Activated effector memory CD4-positive, alpha-beta T cell treated with anti-CD3 and anti-CD28 coated beads, Interleukin-2, amount 50 U/mL, for 16 hours (primary cell): ENCODE measurements at regions not wholly inside any gene's neighbourhood (a gene's known extent, or its start where the extent isn't known, plus 50 kb on each side); places are given as distances from the start of the nearest gene placed in this dataset.
A peak's percentile ranks its signal among the peaks of the same experiment; 100 is the strongest.
"Not testable (repeated sequence)": the region's sequence is repeated elsewhere in the genome, so short reads cannot be mapped to it uniquely, and the experiment has no call there.

ENCODE experiments used
- DNase-seq: peaks from one replicate; pipeline ENCODE4 v3.0.0-alpha.2; 2020

DNA sequence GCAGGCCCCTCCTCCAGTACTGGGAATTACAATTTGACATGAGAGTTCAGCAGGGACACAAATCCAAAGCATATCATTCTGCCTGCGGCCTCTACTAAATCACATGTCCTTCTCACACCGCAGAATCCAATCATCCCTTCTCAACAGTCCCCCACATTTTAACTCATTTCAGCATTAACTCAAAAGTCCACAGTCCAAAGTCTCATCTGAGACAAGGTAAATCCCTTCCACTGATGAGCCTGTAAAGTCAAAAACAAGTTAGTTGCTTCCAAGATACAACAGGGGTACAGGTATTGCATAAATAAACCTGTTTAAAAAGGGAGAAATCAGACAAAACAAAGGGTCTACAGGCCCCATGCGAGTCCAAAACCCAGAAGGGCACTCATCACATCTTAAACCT, 64.0 kb downstream of the EBNA1BP2 start:
- DNase-seq: no peak

DNA sequence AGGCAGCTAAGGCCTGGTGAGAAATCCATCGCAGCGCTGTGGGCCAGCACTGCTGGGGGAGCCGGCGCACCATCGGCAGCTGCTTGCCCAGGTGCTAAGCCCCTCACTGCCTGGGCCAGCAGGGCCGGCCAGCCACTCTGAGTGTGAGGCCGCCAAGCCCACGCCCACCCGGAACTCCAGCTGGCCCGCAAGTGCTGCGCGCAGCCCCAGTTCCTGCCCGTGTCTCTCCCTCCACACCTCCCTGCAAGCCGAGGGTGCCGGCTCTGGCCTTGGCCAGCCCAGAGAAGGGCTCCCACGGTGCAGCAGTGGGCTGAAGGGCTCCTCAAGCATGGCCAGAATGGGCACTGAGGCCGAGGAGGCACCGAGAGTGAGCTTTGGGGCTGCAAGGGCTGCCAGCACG, 64.4 kb downstream of the EBNA1BP2 start:
- DNase-seq: no peak

DNA sequence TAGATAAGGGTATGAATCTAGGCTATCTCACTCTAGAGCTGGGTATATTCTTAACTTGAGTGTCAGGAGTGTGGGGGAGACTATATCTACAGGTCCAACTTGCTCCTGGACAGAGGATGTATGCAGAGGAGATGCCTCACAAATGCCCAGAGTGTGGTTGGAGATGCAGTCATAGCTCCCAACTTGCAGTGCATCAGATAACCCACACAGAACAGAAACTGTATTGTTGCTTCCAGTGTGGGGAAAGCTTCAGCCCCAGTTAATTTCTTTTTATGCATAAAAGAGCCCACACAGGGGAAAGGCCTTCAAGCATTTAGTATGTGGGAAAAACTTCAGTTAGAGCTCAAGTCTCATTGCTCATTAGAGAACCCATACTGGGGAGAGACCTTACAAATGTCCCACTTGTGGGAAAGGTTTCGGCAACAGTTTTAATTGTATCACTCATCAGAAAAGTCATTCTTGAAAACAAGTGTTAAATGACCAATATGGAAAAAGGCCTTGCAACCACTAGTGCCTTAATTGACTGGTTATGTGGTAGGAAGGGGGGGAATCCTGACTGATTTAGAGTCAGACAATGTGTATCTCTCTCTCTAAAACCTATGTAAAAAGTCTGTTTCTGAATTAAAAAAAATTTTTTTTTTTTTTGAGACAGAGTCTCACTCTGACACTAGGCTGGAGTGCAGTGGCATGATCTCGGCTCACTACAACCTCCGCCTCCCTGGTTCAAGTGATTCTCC, 67.9 kb downstream of the EBNA1BP2 start:
- DNase-seq: no peak

DNA sequence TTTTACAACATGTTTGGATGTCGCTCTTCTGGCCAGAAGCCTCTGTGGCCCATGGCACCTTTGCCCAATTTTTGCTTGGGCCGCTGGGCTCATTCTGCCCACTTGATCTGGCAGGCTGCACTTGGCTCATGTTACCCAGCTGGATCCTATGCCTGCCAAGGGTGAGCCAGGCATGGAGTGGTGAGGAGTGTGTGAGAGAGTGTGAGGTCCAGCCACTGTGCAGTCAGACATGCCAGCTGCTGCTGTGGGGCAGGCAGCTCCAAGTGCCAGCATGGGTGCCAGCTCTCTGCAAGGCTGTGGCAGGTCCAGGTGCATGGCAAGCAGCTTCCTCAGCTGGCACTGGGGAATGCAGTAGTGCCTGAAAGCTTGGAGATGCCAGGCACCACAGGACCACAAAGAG, 71.0 kb downstream of the EBNA1BP2 start:
- no peak for DNase-seq

DNA sequence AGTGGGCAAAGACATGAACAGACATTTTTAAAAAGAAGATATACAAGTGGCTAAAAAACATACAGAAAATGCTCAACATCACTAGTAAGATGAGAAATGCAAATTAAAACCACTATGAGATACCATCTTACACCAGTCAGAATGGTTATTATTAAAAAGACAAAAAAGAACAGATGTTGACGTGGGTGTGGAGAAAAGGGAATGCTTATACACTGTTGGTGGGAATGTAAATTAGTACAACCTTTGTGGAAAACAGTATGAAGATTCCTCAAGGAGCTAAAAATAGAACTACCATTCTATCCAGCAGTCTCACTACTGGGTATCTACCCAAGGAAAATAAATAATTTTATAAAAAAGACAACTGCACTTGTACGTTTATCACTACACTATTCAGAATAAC, 73.9 kb downstream of the EBNA1BP2 start:
- DNase-seq: no peak

DNA sequence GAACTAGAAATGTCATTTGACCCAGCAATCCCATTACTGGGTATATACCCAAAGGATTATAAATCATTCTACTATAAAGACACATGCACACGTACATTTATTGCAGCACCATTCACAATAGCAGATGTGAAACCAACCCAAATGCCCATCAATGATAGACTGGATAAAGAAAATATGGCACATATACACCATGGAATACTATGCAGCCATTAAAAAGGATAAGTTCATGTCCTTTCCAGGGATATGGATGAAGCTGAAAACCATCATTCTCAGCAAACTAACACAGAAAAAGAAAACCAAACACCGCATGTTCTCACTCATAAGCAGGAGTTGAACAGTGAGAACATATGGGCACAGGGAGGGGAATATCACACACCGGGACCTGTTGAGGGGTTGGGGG, 75.6 kb downstream of the EBNA1BP2 start:
- not testable (repeated sequence) for DNase-seq

DNA sequence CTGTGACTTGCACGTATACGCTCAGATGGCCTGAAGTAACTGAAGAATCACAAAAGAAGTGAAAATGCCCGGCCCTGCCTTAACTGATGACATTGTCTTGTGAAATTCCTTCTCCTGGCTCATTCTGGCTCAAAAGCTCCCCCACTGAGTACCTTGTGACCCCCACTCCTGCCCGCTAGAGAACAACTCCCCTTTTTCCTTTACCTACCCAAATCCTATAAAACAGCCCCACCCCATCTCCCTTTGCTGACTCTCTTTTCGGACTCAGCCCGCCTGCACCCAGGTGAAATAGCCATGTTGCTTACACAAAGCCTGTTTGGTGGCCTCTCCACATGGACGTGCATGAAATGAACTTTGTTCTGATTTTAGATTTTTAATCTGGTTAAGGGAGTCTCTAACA, 81.3 kb downstream of the EBNA1BP2 start:
- not testable (repeated sequence) for DNase-seq

DNA sequence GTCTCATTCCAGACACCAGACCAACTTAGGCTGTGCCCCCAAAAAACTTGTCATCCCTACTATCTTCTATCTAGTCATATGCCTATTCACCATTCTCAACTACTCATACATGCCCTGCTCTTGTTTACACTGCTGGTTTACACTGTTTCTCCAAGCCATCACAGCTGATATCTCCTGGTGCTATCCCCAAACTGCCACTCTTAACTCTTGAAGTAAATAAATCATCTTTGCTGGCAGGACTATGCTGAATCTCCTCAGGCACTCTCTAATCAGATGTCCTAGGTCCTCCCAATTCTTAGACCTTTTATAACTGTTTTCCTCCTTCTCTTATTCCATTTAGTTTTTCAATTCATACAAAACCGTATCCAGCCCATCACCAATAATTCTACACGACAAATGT, 81.9 kb downstream of the EBNA1BP2 start:
- DNase-seq: not testable (repeated sequence)

DNA sequence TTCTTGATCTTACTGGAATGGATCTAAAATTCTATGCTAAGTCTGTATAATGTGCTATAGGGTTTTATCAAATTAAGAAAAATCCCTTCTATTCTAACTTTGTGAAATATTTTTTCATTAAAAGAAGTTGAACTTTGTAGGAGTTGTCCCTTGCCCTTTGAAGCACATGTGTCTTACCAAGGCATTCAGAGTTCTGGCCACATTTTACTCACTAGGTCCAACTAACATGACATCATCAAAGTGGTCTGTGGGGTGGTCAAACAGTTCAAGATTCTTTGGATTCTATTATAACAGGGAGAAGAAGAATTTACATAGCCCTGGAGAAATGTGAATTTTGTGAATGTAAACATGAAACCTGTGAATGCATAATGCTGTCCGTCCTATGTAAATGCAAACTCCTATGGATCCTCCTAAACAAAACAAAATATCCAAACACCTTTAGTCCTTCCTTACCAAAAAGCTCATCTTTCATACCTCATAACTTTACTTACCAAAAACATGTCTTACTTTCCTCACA, 88.7 kb downstream of the EBNA1BP2 start:
- DNase-seq: no peak

DNA sequence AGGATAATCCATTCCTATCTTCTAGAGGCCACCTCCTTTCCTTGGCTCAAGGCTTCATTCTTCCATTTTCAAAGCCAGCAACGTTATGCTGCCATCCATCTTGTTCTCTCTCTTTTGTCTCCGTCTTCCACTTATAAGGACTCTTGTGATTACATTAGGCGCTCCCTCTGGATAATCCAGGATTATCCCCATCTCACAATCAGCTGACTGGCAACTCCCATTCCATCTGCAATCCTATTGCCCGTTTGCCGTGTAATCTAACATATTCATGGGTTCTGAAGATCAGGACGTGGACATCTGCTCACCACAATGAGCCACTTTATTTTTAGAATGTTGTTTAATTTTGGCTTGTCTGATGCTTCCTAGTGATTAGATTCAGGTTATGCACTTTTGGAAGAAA, 89.3 kb downstream of the EBNA1BP2 start:
- DNase-seq: no peak

DNA sequence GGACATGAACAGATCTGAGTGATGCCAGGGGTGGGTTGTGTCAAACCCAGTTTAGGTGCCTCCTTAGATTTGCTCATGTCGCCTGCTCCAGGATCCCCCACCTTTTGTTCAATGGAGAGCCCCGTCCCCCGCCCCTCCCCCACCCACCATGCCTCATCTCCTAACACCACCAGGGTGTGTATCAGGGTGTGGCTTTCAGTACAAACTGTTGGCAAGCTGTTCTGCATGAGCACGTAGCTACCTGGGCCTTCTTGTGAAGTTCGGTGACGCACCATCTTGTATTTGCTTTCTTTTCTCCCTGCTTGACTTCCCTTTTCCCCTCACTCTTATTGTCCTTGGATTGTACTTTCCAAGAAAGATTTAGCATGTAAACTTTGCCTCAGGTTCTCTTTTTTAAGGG, 94.8 kb downstream of the EBNA1BP2 start:
- DNase-seq: no peak

DNA sequence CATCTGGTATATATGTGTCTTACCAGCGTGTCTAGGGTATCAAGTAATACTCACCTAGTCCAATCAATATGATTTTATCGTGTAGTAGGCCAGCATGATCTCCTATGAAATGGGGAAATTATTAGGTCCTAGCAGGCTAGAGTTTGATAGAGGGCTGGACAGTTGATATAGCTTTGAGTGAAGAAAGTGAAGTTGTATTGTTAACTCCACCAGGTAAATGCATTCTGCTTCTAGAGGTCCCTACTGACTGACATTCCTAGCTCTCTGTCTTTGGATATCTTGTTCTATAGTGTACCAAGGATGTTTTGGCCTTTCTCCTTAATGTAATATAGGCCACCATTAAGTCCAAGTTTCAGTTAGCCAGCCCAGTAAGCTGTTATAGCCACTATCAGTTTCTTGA, 97.4 kb downstream of the EBNA1BP2 start:
- no peak for DNase-seq

DNA sequence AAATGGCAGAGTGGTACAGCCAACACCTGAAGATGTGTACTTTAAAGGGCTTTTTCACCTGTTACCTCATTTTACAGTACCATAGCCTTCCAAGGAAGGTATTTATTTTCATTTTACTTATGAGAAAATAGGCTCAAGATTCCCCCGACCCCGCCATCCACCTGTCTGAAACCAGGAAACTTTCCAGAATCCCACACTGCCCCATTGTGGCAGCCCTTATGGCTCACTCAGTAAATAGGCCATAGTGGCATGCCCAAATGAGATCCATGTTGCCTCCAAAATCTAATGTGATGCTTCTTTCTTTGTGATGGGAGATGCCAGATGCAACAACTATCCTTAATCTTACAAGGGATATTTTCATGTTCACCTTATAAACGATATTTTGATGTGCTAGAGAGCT, 97.8 kb downstream of the EBNA1BP2 start:
- no peak for DNase-seq

DNA sequence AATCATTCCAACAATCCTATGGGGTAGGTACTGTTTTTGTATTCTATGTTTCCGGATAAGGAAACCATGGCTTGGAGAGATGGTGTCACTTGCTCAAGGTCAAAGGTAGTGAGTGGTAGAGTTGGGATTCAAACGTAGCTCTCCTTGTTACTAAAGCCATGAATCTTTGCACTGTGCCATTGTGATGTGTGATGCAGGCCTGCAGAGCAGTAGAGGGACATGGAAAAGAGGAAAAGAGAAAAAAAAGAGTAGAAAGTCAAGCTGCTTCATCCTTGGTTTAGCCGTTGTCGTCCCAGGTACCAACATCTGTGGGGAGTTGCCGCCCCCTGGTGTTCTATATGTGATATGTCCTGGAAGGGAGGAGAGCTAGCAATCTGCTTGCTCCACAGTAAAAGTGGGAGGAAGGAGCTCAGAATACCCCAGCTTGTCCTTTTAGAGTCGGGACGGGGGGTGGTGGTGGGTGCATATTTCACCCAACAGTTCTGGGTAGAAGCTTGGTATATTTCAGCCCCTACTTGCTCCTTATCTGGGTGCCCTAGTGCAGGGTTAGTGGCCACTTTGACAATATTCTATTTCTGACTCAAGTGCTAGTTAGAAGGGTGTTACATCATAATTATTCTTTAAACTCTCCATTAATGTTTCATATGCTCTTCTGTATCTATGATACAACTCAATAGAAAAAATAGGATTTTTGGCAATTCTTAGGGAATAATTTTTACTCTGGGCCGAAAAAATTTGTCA, 98.4 kb downstream of the EBNA1BP2 start:
- peak; percentile 89 for DNase-seq

DNA sequence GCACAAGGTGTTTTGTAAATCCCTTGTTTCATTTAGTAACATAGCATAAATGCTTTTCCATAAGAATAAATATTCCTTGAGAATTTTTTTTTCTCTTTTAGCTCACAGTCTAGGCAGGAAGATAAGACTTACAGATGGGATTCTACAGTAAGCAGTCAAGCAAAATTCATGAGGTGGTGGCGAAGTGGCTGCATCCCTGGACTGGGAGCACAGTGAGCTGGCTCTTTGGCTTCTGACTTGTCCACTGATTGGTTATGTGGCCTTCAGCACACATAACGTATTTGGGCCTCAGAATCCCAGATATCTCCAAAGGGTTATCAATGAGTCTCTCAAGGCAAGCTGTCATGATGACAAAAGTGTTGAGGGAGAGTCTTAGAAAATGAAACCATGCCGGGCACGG, 99.8 kb downstream of the EBNA1BP2 start:
- DNase-seq: no peak

DNA sequence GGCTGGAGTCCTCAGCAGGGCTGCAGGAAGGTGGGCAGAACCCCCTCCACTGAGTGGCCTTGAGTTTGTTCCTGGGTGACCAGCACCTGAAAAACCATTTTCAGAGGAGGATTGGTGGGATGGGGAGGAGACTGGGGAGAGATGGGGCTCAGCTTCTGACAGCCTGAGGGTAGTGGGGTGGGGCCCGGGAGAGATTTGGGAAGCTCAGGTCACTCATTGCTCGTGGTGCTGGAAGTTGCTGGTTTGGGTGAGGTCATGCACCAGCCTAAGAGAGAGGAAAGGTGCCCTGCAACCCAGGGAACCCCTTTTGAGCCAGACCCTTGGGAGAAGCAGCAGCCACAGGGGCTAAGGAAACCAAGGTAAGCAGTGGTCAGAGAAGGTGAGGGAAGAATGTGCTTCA, 100.8 kb downstream of the EBNA1BP2 start:
- no peak for DNase-seq

DNA sequence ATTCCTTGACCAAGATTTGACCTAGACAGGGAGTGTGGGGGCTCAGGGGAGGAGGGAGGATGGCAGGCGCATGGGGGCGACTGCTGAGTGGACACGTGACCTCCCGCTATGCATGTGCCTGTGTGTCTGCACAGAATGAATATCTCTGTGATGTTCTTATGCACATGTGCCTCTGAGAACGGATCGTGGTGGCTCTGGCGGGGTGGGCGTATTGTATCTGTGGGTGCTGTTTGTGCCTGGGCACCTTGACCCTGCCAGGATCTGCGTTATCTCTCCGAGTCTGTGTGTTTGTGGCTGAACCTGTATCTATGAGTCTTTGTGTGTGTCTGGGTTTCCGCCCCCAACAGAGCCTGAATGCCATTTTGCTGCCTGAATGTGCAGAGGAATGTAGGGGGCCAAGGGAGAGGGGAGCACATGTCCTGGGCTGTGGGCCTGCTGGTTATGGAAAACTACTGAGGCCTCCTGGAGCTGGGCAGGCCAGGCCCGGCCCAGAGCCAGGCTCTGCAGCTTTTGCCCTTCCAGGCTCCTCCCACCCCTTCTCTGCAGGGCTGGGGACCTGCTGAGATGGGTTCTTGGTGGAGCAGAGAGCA, 102.5 kb downstream of the EBNA1BP2 start:
- DNase-seq: no peak

DNA sequence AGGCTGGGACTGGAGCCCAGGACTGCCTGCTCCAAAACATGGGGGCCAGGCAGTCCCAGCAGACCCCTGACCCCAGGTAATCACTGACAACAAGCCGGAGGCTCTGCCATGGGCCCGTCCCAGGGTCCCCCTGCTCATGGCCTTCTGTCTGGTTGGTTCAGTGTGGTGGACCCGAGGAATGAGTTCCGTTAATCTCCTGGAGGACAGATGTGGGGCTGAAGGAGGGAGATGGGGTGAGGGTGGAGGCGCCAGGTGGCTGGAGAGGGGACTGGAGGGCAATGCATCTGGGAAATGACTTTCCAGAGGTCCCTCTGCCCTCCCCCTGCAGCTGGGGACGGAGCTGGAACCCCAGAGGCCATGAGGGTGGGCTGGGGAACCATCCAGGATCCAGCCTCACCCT, 103.2 kb downstream of the EBNA1BP2 start:
- DNase-seq: no peak

DNA sequence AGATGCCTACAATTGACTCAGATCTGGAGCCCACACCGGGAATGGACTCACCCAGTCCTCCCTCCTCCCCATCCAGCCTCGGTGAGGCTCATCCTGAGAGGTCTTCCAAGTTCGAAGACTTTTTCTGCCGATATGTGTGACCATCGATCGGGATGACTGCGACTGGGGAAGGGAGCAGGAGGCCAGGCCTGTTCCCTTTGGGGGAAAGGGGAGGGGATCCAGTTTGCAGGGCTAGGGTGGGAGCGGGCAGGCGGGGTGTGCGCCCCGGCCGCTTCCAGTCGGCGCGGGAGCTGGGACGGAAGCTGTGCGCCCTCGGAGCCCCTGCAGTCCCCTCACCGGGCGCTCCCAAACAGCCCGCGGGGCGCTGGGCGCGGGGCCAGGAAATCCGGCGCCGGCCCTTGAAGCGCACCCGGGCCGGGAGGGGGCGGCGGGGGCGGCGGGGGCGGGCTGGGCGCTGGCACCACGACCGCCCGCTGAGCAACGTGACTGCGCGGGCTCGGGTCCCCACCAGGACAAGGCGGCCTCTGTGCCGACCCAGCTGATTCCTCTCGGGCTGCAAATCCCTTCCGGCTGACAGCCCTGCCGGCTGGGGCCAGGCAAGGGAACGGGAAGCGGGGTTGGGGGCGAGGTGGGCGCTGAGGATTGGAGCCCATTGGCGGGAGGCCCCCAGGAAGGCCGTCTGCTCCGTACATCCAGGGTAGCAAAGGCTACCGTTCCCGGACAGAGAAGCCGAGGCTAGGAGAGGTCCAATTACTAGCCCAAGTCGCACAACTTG, 103.9 kb downstream of the EBNA1BP2 start:
- DNase-seq: peak; percentile 69

DNA sequence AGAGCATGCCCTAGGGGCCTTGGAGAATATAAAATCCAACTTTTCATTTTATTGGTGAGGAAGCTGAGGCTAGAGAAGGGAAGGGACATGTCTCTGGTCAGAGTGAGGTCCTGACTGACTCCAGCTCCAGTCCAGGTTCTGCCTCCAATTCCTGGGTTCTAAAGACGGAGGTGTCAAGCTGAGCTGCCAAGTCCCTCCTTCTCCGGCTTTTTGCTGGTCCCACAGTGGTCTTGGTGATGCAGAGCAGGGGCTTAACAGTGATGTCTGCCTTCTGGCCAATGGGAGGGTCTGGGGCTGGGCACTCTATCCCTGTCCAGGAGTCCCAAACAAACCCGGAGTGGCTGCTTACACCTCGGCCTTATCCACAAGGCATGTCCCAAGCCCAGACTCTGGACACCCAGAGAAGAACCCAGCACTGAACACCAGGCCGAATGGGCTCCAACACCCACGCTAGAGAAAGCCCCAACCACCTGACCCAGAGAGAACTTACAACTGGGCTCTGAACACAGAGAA, 104.8 kb downstream of the EBNA1BP2 start:
- no peak for DNase-seq

DNA sequence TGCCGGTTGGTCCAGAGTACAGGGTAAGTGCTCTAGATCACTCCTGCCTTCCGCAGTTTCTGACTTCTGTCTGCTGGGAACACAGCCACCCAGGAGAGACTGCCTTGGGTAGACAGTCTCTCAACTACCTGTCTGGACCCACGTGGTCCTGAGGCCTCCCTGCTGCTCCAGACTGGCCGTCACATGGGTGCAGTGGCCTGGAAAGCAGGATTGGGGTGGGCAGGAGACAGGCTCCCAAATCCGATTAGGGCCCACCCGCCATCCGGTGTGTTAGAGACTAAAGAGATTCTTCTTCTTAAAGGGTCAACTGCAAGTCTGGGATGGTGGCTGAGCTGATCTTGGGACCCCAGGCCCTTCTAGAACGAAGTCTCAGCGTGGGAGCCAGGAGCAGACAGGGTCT, 105.5 kb downstream of the EBNA1BP2 start:
- no peak for DNase-seq

DNA sequence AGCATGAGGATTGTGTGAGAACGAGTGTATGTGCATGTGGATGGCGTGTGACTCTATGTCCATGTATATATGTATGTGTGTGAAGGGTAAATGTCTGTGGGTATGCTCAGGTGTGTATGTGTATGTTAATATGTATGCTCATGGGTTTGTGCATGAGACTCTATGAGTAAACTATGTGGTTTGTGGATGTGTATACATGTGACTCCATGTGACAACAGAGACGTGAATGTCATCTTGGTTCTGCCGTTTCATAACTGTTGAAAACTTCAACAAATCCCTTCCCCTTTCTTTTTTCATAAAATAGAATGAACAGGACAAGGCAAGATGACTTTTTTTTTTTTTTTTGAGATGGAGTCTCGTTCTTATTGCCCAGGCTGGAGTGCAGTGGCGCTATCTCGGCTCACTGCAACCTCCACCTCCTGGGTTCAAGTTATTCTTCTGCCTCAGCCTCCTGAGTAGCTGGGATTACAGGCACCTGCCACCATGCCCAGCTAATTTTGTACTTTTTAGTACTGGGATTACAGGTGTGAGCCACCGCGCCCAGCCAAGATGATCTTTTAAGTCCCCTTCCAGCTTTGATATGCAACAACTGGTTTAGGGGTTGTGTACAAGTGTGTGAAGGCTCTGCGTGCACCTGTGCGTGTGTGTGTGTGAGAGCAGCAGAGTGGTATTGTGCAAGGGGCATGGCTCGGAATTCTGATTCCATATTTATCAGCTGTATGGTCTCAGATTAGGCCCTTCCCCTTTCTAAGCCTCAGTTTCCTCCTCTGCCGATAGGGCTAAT, 106.3 kb downstream of the EBNA1BP2 start:
- DNase-seq: no peak
